IMR-90 (cell line): ENCODE measurements at regions not wholly inside any gene's neighbourhood (a gene's known extent, or its start where the extent isn't known, plus 50 kb on each side); places are given as distances from the start of the nearest gene placed in this dataset.

Source experiments
- ATAC-seq: fragments of 200-7000 bp; cut with Tn5 transposase; 2 replicates; pipeline ENCODE4 v1.9.1; 2020; ENCODE audit warnings: low read depth, mild to moderate bottlenecking, moderate library complexity
- BruUV-seq: library from RNA; stranded (reverse); fragments of 400-500 nt; replicated peaks from 2 replicates; lab custom pipeline; 2021; lab: Mats Ljungman, UMichigan
- CTCF ChIA-PET: fragments of 300-600 bp; formaldehyde crosslinking; extraction: SDS; loops from one replicate; lab custom pipeline; 2021; ENCODE audit warnings: antibody characterized with exemption; lab: Yijun Ruan, JAX
- POLR2A ChIA-PET: fragments of 300-600 bp; sonication (Branson Sonifier 250); formaldehyde crosslinking; loops from one replicate; lab custom pipeline; 2022; ENCODE audit warnings: antibody characterized with exemption; ENCODE audit not compliant: unreplicated experiment; lab: Charles Lee
- DNase-seq: peaks from one replicate; pipeline ENCODE4 v3.0.0; 2013
- H2AFZ ChIP-seq: replicated peaks from 2 replicates; pipeline ENCODE3; 2013; ENCODE audit warnings: low read length, mild to moderate bottlenecking; ENCODE audit not compliant: poor library complexity
- H2AK5ac ChIP-seq: 2 replicates; pipeline ENCODE4 v1.6.1; 2013; ENCODE audit warnings: low read depth, low read length, inconsistent platforms
- H2AK9ac ChIP-seq: replicated peaks from 2 replicates; pipeline ENCODE3; 2013; ENCODE audit warnings: mild to moderate bottlenecking, low read depth, low read length, moderate library complexity; ENCODE audit not compliant: poor library complexity
- H2BK120ac ChIP-seq: 2 replicates; pipeline ENCODE4 v1.6.1; 2013; ENCODE audit warnings: low read depth, low read length, inconsistent platforms
- H2BK15ac ChIP-seq: 3 replicates; pipeline ENCODE4 v1.6.1; 2013; ENCODE audit warnings: low read depth, low read length, inconsistent platforms
- H2BK20ac ChIP-seq: 2 replicates; pipeline ENCODE4 v1.6.1; 2013; ENCODE audit warnings: low read depth, mild to moderate bottlenecking, inconsistent platforms, low read length, moderate library complexity
- H2BK5ac ChIP-seq: 2 replicates; pipeline ENCODE4 v1.6.1; 2013; ENCODE audit warnings: mild to moderate bottlenecking, low read depth, low read length, inconsistent platforms; ENCODE audit not compliant: poor library complexity, severe bottlenecking
- H3K14ac ChIP-seq: replicated peaks from 2 replicates; pipeline ENCODE4 v1.6.1; 2013; ENCODE audit warnings: low read depth, low read length, inconsistent platforms
- H3K18ac ChIP-seq: 2 replicates; pipeline ENCODE4 v1.6.1; 2013; ENCODE audit warnings: low read depth, low read length, control low read depth
- H3K23ac ChIP-seq: 2 replicates; pipeline ENCODE4 v1.6.1; 2013; ENCODE audit warnings: low read depth, low read length, inconsistent platforms
- H3K27ac ChIP-seq: 2 replicates; pipeline ENCODE4 v1.5.1; 2013; ENCODE audit warnings: mild to moderate bottlenecking, control low read depth, low read length; ENCODE audit not compliant: insufficient read depth
- H3K27me3 ChIP-seq: 2 replicates; pipeline ENCODE4 v1.6.1; 2013; ENCODE audit warnings: low read length; ENCODE audit not compliant: control insufficient read depth, insufficient read depth
- H3K36me3 ChIP-seq: 2 replicates; pipeline ENCODE4 v1.6.1; 2013; ENCODE audit warnings: low read length, mixed read lengths; ENCODE audit not compliant: control insufficient read depth, insufficient read depth
- H3K4ac ChIP-seq: 2 replicates; pipeline ENCODE4 v1.6.1; 2013; ENCODE audit warnings: low read depth, low read length, inconsistent platforms
- H3K4me1 ChIP-seq: 2 replicates; pipeline ENCODE4 v1.6.1; 2013; ENCODE audit warnings: low read length, mixed read lengths; ENCODE audit not compliant: control insufficient read depth, insufficient read depth
- H3K4me2 ChIP-seq: 2 replicates; pipeline ENCODE4 v1.6.1; 2013; ENCODE audit warnings: low read depth, mild to moderate bottlenecking, control low read depth, low read length, moderate library complexity
- H3K4me3 ChIP-seq: 2 replicates; pipeline ENCODE4 v1.5.1; 2013; ENCODE audit warnings: low read depth, mild to moderate bottlenecking, control low read depth, low read length, moderate library complexity; ENCODE audit not compliant: insufficient read depth
- H3K56ac ChIP-seq: 2 replicates; pipeline ENCODE4 v1.6.1; 2013; ENCODE audit warnings: low read length, inconsistent platforms; ENCODE audit not compliant: insufficient read depth; ENCODE audit errors: extremely low read depth
- H3K79me1 ChIP-seq, 2 experiments: 2 replicates each; pipeline ENCODE4 v1.6.1; 2013; ENCODE audit warnings: low read length in 2 of 2, inconsistent platforms in 1 of 2, low read depth in 1 of 2
- H3K9ac ChIP-seq: 2 replicates; pipeline ENCODE4 v1.6.1; 2013; ENCODE audit warnings: low read depth, low read length, control low read depth
- H3K9me1 ChIP-seq: 2 replicates; pipeline ENCODE4 v1.6.1; 2013; ENCODE audit warnings: low read length, inconsistent platforms; ENCODE audit not compliant: insufficient read depth
- H3K9me3 ChIP-seq: 2 replicates; pipeline ENCODE4 v1.6.1; 2013; ENCODE audit warnings: low read length; ENCODE audit not compliant: control insufficient read depth, insufficient read depth
- H4K20me1 ChIP-seq: 2 replicates; pipeline ENCODE4 v1.6.1; 2013; ENCODE audit warnings: low read length, inconsistent platforms; ENCODE audit not compliant: insufficient read depth
- H4K5ac ChIP-seq: 2 replicates; pipeline ENCODE4 v1.6.1; 2013; ENCODE audit warnings: mild to moderate bottlenecking, low read depth, low read length, control low read depth
- H4K8ac ChIP-seq, 2 experiments: 2 replicates each; pipeline ENCODE4 v1.6.1; 2013; ENCODE audit warnings: low read depth in 2 of 2, low read length in 2 of 2, control low read depth in 1 of 2, inconsistent platforms in 1 of 2
- H4K91ac ChIP-seq: 2 replicates; pipeline ENCODE4 v1.6.1; 2013; ENCODE audit warnings: low read depth, low read length, inconsistent platforms; ENCODE audit not compliant: insufficient read depth
- BHLHE40 ChIP-seq: fragments of 150-350 bp; IDR thresholded peaks from 2 replicates; pipeline ENCODE4 v1.6.1; 2016; ENCODE audit warnings: mild to moderate bottlenecking, low read depth, low read length
- MXI1 ChIP-seq: IDR thresholded peaks from 2 replicates; pipeline ENCODE4 v1.6.1; 2012; ENCODE audit warnings: low read depth, mild to moderate bottlenecking, low read length, moderate library complexity, borderline replicate concordance
- WGBS, 2 experiments: methylation state at CpG; one replicate each; pipeline versions ENCODE4 v1.1.5 to v1.1.7; 2013; ENCODE audit warnings: missing lambda C conversion rate in 2 of 2; ENCODE audit not compliant: insufficient read length in 1 of 2; ENCODE audit errors: extremely low coverage in 2 of 2; 5-methylcytosine and 5-hydroxymethylcytosine counted together
- dilution Hi-C: fragments of 300-500 bp; cut with HindIII; formaldehyde crosslinking; loops from one replicate; pipeline ENCODE4 v1.14.3; 2018; ENCODE audit warnings: low sequenced_read_pairs; ENCODE audit not compliant: unreplicated experiment
- in situ Hi-C: fragments of 300-500 bp; cut with MboI; formaldehyde crosslinking; loops from 3 replicates; pipeline ENCODE4 v1.14.3; 2019; ENCODE audit warnings: low sequenced_read_pairs, inconsistent platforms, mixed read lengths
- intact Hi-C: fragments of 100-400 bp; cut with micrococcal nuclease; formaldehyde crosslinking; loops from 2 replicates; pipeline ENCODE4 v1.10.0; 2022
- TF ChIP-seq, protein P1 (sequence below): fragments of 150-350 bp; IDR thresholded peaks from 2 replicates; pipeline ENCODE4 v1.6.1; 2017; ENCODE audit warnings: mild to moderate bottlenecking, antibody characterized with exemption, low read length, low read depth

DNA sequence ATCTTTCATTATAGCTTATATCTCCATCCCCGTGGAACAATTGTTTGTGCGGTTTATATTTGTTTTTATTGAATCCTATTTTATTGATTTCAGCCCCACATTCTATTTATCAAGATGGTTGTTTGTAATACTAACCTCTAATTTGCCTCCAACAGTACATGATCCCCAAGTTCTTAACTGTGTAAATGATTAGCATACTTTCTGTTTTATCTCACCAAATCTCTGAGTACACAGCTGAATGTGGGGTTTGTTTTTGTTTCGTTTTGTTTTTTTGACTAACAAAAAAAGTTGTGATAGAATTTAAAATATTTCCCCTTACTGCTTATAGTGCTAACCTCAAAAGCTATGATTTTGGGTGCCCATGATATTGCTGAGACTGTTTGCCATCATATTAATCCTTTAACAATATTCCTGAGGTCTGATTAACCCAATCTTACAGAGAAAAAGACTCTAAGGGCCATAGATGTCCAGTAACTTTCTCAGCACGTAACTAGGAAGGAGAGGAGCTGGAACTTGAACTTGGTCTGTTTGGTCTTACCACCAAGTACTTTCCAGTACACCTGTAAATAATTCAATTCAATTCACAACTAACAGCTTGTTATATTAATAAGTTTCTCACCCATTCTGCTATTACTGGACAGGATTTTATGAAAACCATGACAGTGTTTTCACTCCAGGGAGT lies 789.8 kb downstream of the TUSC7 start:
- no CpG with 5 or more reads among the region's 4 CpGs for WGBS, 2 experiments
- dilution Hi-C loops (no loop called here), in situ Hi-C loops (no loop called here), intact Hi-C loops (no loop called here)
- Histone ChIP-seq H3K4me3 (no peak overlapping the region), H3K4ac (no peak overlapping the region), H3K14ac (no peak overlapping the region), H3K4me1 (no peaks in the 10 kb centered on the region), H3K23ac (no peak overlapping the region), H2BK120ac (no peak overlapping the region), H2AK5ac (no peak overlapping the region), H3K9ac (no peak overlapping the region), H3K79me1 (no peaks in the 10 kb centered on the region), H3K9me1 (no peaks in the 10 kb centered on the region), H3K56ac (no peak overlapping the region), H3K36me3 (no peaks in the 10 kb centered on the region), H2AFZ (no peak overlapping the region), H4K91ac (no peak overlapping the region), H2BK20ac (no peak overlapping the region), H2AK9ac (no peak overlapping the region), H3K27me3 (no peaks in the 10 kb centered on the region), H4K20me1 (no peaks in the 10 kb centered on the region), H3K4me2 (peak overlapping the region; percentile 65; the same call in 1 of the 2 replicates), H4K5ac (no peak overlapping the region), H2BK15ac (no peak overlapping the region), H3K27ac (no peak overlapping the region), H3K18ac (peak overlapping the region; percentile 36; the same call in 1 of the 2 replicates), H3K9me3 (no peaks in the 10 kb centered on the region), H2BK5ac (no peak overlapping the region), H4K8ac (no peak overlapping the region)
- TF ChIP-seq, protein P1, sequence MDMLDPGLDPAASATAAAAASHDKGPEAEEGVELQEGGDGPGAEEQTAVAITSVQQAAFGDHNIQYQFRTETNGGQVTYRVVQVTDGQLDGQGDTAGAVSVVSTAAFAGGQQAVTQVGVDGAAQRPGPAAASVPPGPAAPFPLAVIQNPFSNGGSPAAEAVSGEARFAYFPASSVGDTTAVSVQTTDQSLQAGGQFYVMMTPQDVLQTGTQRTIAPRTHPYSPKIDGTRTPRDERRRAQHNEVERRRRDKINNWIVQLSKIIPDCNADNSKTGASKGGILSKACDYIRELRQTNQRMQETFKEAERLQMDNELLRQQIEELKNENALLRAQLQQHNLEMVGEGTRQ, result no peak
- no peak for TF ChIP-seq MXI1
- TF ChIP-seq BHLHE40, result no peak
- ChIA-PET POLR2A (no interaction called here), CTCF (interaction anchor here (1.0 kb wide), 1 partner anchor 25 kb away, joined by 4 read pairs; no protein-coding TSS in a partner anchor)
- DNase-seq (no peak), ATAC-seq (peak; percentile 65)
- BruUV-seq, result no TSS peak
